ENCODE measurements at regions not wholly inside any gene's neighbourhood (a gene's known extent, or its start where the extent isn't known, plus 50 kb on each side); places are given as distances from the start of the nearest gene placed in this dataset.

DNA sequence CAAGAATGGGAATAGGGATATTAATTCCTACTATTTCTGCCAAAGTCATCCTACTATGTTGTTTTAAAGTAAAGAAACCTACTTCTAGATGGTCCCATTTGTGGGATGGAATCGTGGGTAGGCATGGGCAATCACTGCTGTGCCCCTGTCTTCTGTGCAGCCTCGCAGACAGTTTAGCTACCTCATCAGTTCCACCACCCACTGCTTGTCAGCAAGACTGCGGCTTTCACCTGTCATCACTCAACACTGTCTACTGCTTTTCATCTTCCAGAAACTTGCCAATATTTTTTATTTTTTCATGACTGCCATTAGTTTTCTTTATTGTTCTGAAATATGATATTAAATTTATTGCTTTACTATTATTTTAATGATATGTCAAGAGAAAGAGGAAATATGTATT lies 368.1 kb upstream of the KYNU start:
- TF ChIP-seq CTCF (IDR thresholded peaks at IDR 0.05; ENCODE audit: insufficient read depth, low read length) (no peak), REST (IDR thresholded peaks at IDR 0.05; ENCODE audit: insufficient replicate concordance, low read depth) (no peak), POLR2AphosphoS5 (IDR thresholded peaks at IDR 0.05; ENCODE audit: low read depth) (no peak), GABPA (IDR thresholded peaks at IDR 0.05; ENCODE audit: low read depth) (no peak), SPI1 (IDR thresholded peaks at IDR 0.05; ENCODE audit: borderline replicate concordance, low read depth) (no peak)

Data from HL-60 (cell line).